ENCODE measurements at regions not wholly inside any gene's neighbourhood (a gene's known extent, or its start where the extent isn't known, plus 50 kb on each side); places are given as distances from the start of the nearest gene placed in this dataset.

DNA sequence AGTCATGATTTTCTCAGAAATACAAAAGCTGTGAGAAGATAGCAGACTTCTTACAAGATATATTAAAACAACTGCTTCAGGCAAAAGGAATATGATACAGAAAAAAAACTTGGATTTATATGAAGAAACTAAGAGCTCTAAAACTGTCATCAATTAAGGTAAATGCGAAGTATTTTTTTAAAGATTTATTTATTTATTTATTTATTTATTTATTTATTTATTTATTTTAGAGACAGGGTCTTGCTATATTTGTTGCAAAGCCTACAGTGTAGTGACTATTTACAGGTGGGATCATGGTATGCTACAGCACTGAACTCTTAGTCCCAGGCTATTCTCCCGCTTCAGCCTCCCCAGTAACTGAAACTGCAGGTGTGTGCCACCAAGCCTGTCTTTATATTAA is 274.3 kb upstream of the BCHE start:
- no peak overlapping the region for H3K27ac ChIP-seq
- H3K9me3 ChIP-seq = no peaks in the 10 kb centered on the region
- DNase-seq (ENCODE audit: low spot score) = no peak
- no peaks in the 10 kb centered on the region for H3K27me3 ChIP-seq (replicated peaks; ENCODE audit: insufficient read depth)
- H3K4me1 ChIP-seq (ENCODE audit: control insufficient read depth in 1 of 2, low read depth in 2 of 2) = no peaks in the 10 kb centered on the region
- no peak overlapping the region for H3K4me3 ChIP-seq
- TF ChIP-seq, protein P1, sequence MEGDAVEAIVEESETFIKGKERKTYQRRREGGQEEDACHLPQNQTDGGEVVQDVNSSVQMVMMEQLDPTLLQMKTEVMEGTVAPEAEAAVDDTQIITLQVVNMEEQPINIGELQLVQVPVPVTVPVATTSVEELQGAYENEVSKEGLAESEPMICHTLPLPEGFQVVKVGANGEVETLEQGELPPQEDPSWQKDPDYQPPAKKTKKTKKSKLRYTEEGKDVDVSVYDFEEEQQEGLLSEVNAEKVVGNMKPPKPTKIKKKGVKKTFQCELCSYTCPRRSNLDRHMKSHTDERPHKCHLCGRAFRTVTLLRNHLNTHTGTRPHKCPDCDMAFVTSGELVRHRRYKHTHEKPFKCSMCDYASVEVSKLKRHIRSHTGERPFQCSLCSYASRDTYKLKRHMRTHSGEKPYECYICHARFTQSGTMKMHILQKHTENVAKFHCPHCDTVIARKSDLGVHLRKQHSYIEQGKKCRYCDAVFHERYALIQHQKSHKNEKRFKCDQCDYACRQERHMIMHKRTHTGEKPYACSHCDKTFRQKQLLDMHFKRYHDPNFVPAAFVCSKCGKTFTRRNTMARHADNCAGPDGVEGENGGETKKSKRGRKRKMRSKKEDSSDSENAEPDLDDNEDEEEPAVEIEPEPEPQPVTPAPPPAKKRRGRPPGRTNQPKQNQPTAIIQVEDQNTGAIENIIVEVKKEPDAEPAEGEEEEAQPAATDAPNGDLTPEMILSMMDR (IDR thresholded peaks at IDR 0.05) = no peak
- no peaks in the 10 kb centered on the region for H3K36me3 ChIP-seq
- no peak for ATAC-seq (ENCODE audit: insufficient number of reproducible peaks, low FRiP score, low read depth)

DNA sequence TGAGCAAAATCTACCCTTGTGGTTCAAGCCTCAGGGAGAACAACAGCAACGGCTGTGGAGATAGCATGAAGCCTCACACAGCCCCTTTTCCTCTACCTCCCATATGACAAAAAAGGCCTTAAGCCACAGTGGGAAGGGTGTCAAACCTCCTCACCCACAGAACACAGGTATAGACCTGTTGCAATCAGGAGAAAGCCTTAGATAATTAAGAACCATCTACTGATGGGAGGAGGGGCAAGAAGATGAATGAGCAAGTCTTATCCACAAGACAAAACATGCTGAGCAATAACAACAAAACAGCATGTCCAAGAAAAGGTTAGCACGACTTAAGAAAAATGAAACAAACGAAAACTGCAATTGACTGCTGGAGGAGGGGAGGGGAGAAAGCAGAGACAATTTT is 272.9 kb upstream of the BCHE start:
- Histone ChIP-seq H3K4me3 (no peak overlapping the region), H3K36me3 (no peaks in the 10 kb centered on the region), H3K9me3 (no peaks in the 10 kb centered on the region), H3K4me1 (ENCODE audit: control insufficient read depth in 1 of 2, low read depth in 2 of 2) (no peaks in the 10 kb centered on the region), H3K27me3 (replicated peaks; ENCODE audit: insufficient read depth) (no peaks in the 10 kb centered on the region), H3K27ac (no peak overlapping the region)
- DNase-seq (ENCODE audit: low spot score) = no peak
- no peak for ATAC-seq (ENCODE audit: insufficient number of reproducible peaks, low FRiP score, low read depth)
- TF ChIP-seq, protein P1 (IDR thresholded peaks at IDR 0.05) = no peak

DNA sequence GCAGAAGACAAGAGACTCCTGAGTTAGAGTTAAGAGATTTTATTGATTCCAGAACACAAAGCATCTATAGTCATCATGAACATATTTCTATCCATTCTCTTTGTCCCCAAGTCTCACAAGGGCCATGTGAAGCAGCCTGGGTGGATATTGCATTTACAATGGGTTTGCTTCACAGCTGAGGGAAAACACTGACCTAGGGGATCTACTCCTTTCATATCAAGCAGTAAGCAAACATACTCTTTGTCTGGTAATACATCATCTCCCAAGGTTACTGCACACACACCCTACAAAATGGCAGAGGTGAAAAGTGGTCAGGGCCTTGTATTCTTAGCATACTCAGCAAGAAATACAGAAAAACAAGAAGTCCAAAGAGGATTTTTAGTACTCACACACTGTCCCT is 267.7 kb upstream of the BCHE start:
- DNase-seq (ENCODE audit: low spot score) (no peak), ATAC-seq (ENCODE audit: insufficient number of reproducible peaks, low FRiP score, low read depth) (no peak)
- H3K27ac ChIP-seq = no peak overlapping the region
- H3K4me1 ChIP-seq (ENCODE audit: control insufficient read depth in 1 of 2, low read depth in 2 of 2) = no peaks in the 10 kb centered on the region
- H3K9me3 ChIP-seq = no peaks in the 10 kb centered on the region
- H3K36me3 ChIP-seq = no peaks in the 10 kb centered on the region
- no peaks in the 10 kb centered on the region for H3K27me3 ChIP-seq (replicated peaks; ENCODE audit: insufficient read depth)
- no peak overlapping the region for H3K4me3 ChIP-seq
- TF ChIP-seq, protein P1 (IDR thresholded peaks at IDR 0.05) = no peak

DNA sequence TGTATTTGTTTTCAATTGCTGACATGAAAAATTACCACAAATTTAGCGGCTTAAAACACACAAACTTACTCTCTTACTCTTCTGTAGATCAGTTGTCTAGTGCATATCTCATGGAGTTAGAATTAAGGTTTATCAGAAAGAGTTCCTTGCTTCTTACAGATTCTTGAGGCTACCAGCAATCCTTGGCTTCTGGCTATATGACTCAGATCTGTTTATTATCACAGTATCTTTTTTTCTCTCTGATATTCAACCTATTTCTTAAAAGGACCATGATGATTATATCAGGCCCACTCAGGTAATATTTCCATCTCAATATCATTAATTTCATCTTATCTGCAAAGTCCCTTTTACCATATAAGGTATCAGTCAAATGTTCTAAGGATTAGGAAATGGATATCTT is 263.5 kb upstream of the BCHE start:
- no peak overlapping the region for H3K4me3 ChIP-seq
- TF ChIP-seq, protein P1 (IDR thresholded peaks at IDR 0.05) = no peak
- H3K9me3 ChIP-seq = no peaks in the 10 kb centered on the region
- ATAC-seq (ENCODE audit: insufficient number of reproducible peaks, low FRiP score, low read depth) (no peak), DNase-seq (ENCODE audit: low spot score) (no peak)
- H3K4me1 ChIP-seq (ENCODE audit: control insufficient read depth in 1 of 2, low read depth in 2 of 2) = no peaks in the 10 kb centered on the region
- no peaks in the 10 kb centered on the region for H3K27me3 ChIP-seq (replicated peaks; ENCODE audit: insufficient read depth)
- H3K27ac ChIP-seq = no peak overlapping the region
- no peaks in the 10 kb centered on the region for H3K36me3 ChIP-seq

DNA sequence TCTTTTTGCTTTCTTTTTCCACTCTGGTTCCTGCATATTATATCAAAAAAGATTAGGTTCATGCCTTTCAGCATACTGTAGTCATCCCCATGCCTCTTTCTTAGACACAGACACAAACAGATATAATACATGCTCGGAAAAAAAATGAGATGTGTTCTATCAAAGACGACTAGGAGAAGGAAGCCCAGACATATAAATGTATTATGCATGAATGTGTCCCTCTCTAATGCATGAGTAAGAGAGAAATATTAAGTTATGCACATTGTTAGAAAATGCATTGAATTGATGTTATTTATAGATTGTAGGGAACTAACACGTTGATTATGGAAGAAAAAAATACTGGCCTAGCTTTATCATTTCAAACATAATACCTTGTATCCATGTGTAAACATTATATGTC is 252.4 kb upstream of the BCHE start:
- ATAC-seq (ENCODE audit: insufficient number of reproducible peaks, low FRiP score, low read depth) = no peak
- Histone ChIP-seq H3K27me3 (replicated peaks; ENCODE audit: insufficient read depth) (no peaks in the 10 kb centered on the region), H3K27ac (no peak overlapping the region), H3K4me1 (ENCODE audit: control insufficient read depth in 1 of 2, low read depth in 2 of 2) (no peaks in the 10 kb centered on the region), H3K9me3 (no peaks in the 10 kb centered on the region), H3K4me3 (no peak overlapping the region), H3K36me3 (no peaks in the 10 kb centered on the region)
- no peak for DNase-seq (ENCODE audit: low spot score)
- TF ChIP-seq, protein P1 (IDR thresholded peaks at IDR 0.05) = no peak
